Lower leg skin (tissue), 3 donors: ENCODE measurements at regions not wholly inside any gene's neighbourhood (a gene's known extent, or its start where the extent isn't known, plus 50 kb on each side); places are given as distances from the start of the nearest gene placed in this dataset.

Source experiments
- POLR2A ChIP-seq, 2 donors: fragments of 450-650 bp; IDR thresholded peaks; one replicate each; pipeline ENCODE4 v1.6.1; 2016 to 2017; ENCODE audit warnings: antibody characterized with exemption in 2 of 2, mild to moderate bottlenecking in 1 of 2, moderate library complexity in 1 of 2
- TF ChIP-seq, protein P1 (sequence below), 3 donors: fragments of 450-650 bp; IDR thresholded peaks; one replicate each; pipeline ENCODE4 v1.5.1; 2016; ENCODE audit warnings: antibody characterized with exemption in 3 of 3, mild to moderate bottlenecking in 3 of 3, moderate library complexity in 2 of 3

- TF ChIP-seq, protein P1, sequence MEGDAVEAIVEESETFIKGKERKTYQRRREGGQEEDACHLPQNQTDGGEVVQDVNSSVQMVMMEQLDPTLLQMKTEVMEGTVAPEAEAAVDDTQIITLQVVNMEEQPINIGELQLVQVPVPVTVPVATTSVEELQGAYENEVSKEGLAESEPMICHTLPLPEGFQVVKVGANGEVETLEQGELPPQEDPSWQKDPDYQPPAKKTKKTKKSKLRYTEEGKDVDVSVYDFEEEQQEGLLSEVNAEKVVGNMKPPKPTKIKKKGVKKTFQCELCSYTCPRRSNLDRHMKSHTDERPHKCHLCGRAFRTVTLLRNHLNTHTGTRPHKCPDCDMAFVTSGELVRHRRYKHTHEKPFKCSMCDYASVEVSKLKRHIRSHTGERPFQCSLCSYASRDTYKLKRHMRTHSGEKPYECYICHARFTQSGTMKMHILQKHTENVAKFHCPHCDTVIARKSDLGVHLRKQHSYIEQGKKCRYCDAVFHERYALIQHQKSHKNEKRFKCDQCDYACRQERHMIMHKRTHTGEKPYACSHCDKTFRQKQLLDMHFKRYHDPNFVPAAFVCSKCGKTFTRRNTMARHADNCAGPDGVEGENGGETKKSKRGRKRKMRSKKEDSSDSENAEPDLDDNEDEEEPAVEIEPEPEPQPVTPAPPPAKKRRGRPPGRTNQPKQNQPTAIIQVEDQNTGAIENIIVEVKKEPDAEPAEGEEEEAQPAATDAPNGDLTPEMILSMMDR (IDR thresholded peaks at IDR 0.05) = no peak
- no peak for TF ChIP-seq POLR2A (IDR thresholded peaks at IDR 0.05)
Measured at GRCh38 chr20:53873230-53873604, 197.2 kb downstream of the BCAS1 start.
